ENCODE measurements at regions not wholly inside any gene's neighbourhood (a gene's known extent, or its start where the extent isn't known, plus 50 kb on each side); places are given as distances from the start of the nearest gene placed in this dataset.

DNA sequence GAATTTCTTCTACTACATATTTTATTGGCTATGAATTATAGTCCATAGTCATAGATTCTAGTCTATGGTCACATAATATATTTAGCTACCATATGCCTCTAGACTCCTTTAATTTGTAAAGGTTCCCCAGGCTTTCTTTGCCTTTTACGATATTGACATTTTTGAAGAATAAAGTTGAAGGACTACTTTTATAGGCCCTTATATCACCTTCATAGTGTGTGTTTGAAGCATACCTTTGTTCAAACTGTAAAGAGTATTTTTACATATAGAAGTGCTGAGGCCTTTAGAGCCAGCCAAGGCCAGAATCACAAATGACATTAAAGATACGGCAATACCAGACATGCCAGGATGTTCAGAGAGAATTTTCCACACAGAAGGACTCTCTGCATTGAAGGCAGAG lies 147.0 kb downstream of the GABRG2 start (continued):
- TF ChIP-seq, protein P1, sequence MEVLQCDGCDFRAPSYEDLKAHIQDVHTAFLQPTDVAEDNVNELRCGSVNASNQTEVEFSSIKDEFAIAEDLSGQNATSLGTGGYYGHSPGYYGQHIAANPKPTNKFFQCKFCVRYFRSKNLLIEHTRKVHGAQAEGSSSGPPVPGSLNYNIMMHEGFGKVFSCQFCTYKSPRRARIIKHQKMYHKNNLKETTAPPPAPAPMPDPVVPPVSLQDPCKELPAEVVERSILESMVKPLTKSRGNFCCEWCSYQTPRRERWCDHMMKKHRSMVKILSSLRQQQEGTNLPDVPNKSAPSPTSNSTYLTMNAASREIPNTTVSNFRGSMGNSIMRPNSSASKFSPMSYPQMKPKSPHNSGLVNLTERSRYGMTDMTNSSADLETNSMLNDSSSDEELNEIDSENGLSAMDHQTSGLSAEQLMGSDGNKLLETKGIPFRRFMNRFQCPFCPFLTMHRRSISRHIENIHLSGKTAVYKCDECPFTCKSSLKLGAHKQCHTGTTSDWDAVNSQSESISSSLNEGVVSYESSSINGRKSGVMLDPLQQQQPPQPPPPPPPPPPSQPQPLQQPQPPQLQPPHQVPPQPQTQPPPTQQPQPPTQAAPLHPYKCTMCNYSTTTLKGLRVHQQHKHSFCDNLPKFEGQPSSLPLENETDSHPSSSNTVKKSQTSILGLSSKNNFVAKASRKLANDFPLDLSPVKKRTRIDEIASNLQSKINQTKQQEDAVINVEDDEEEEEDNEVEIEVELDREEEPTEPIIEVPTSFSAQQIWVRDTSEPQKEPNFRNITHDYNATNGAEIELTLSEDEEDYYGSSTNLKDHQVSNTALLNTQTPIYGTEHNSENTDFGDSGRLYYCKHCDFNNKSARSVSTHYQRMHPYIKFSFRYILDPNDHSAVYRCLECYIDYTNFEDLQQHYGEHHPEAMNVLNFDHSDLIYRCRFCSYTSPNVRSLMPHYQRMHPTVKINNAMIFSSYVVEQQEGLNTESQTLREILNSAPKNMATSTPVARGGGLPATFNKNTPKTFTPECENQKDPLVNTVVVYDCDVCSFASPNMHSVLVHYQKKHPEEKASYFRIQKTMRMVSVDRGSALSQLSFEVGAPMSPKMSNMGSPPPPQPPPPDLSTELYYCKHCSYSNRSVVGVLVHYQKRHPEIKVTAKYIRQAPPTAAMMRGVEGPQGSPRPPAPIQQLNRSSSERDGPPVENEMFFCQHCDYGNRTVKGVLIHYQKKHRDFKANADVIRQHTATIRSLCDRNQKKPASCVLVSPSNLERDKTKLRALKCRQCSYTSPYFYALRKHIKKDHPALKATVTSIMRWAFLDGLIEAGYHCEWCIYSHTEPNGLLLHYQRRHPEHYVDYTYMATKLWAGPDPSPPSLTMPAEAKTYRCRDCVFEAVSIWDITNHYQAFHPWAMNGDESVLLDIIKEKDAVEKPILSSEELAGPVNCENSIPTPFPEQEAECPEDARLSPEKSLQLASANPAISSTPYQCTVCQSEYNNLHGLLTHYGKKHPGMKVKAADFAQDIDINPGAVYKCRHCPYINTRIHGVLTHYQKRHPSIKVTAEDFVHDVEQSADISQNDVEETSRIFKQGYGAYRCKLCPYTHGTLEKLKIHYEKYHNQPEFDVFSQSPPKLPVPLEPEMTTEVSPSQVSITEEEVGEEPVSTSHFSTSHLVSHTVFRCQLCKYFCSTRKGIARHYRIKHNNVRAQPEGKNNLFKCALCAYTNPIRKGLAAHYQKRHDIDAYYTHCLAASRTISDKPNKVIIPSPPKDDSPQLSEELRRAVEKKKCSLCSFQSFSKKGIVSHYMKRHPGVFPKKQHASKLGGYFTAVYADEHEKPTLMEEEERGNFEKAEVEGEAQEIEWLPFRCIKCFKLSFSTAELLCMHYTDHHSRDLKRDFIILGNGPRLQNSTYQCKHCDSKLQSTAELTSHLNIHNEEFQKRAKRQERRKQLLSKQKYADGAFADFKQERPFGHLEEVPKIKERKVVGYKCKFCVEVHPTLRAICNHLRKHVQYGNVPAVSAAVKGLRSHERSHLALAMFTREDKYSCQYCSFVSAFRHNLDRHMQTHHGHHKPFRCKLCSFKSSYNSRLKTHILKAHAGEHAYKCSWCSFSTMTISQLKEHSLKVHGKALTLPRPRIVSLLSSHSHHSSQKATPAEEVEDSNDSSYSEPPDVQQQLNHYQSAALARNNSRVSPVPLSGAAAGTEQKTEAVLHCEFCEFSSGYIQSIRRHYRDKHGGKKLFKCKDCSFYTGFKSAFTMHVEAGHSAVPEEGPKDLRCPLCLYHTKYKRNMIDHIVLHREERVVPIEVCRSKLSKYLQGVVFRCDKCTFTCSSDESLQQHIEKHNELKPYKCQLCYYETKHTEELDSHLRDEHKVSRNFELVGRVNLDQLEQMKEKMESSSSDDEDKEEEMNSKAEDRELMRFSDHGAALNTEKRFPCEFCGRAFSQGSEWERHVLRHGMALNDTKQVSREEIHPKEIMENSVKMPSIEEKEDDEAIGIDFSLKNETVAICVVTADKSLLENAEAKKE (CRISPR knock-in tag; IDR thresholded peaks at IDR 0.05) = no peak
- TF ChIP-seq STAT1 (IDR thresholded peaks at IDR 0.05; ENCODE audit: unreplicated experiment) = no peak

DNA sequence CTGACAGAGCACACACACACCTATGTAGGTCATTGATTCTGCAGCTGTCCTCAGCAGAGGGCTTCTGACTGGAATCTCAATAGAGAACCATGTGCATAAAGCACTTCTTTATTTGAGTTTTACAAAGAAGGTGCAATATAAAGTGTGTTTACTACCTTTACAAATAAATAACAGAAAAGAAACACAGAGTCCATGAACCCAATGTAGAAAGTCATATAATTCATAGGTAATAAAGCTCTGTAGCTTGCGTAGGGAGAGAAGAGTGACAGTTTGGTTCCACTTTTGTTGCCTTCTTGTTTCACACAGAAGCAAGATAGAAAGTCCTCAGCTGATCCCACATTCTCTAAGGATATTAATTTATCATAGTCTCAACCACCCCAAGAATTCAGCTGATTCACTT lies 149.5 kb downstream of the GABRG2 start:
- H3K27me3 Mint-ChIP-seq (ENCODE audit: insufficient read depth, low read depth, poor library complexity) = peaks cover 1% of the 10 kb centered on the region
- DNase-seq (ENCODE audit: low spot score) = no peak
- Histone ChIP-seq H3K36me3 (ENCODE audit: insufficient read depth) (no peaks in the 10 kb centered on the region), H3K9me2 (ENCODE audit: insufficient read depth) (peaks cover 8% of the 10 kb centered on the region; the same call in 1 of the 2 replicates), H3K79me2 (replicated peaks; ENCODE audit: insufficient read depth) (no peaks in the 10 kb centered on the region), H3K4me1 (ENCODE audit: insufficient read depth) (no peaks in the 10 kb centered on the region), H2AFZ (no peak overlapping the region), H3K27ac (ENCODE audit: low read depth) (no peak overlapping the region), H3F3A (replicated peaks; ENCODE audit: low read depth) (no peaks in the 10 kb centered on the region), H4K20me1 (replicated peaks; ENCODE audit: insufficient read depth) (no peaks in the 10 kb centered on the region), H3K4me2 (no peak overlapping the region), H3K4me3 (no peak overlapping the region), H3K27me3 (ENCODE audit: insufficient read depth) (no peaks in the 10 kb centered on the region)
- TF ChIP-seq CREB1 (CRISPR knock-in tag; IDR thresholded peaks at IDR 0.05; ENCODE audit: low read depth) = no peak
- no peaks in the 10 kb centered on the region for H3K9me3 Mint-ChIP-seq
- no peaks in the 10 kb centered on the region for H3K4me1 Mint-ChIP-seq
- no peak for ATAC-seq
- no peak overlapping the region for H3K27ac Mint-ChIP-seq
- H3K4me3 Mint-ChIP-seq = no peak overlapping the region
- no peaks in the 10 kb centered on the region for H3K36me3 Mint-ChIP-seq (ENCODE audit: low read depth)

GRCh38 chr5:162221910-162222309 lies 154.3 kb downstream of the GABRG2 start:
- Histone ChIP-seq H3K4me1 (ENCODE audit: insufficient read depth) (no peaks in the 10 kb centered on the region), H3K27ac (ENCODE audit: low read depth) (no peak overlapping the region), H3K27me3 (ENCODE audit: insufficient read depth) (no peaks in the 10 kb centered on the region), H3K36me3 (ENCODE audit: insufficient read depth) (no peaks in the 10 kb centered on the region), H2AFZ (no peak overlapping the region), H3K79me2 (replicated peaks; ENCODE audit: insufficient read depth) (no peaks in the 10 kb centered on the region), H3F3A (replicated peaks; ENCODE audit: low read depth) (no peaks in the 10 kb centered on the region), H4K20me1 (replicated peaks; ENCODE audit: insufficient read depth) (no peaks in the 10 kb centered on the region), H3K9me2 (ENCODE audit: insufficient read depth) (0 out of 2 replicates have a peak, but pooled peaks cover 4% of the 10 kb centered on the region), H3K4me3 (no peak overlapping the region), H3K4me2 (no peak overlapping the region)
- ATAC-seq = no peak
- Mint-ChIP-seq H3K36me3 (ENCODE audit: low read depth) (no peaks in the 10 kb centered on the region), H3K27me3 (ENCODE audit: insufficient read depth, low read depth, poor library complexity) (peaks cover 3% of the 10 kb centered on the region), H3K4me3 (no peak overlapping the region), H3K27ac (no peak overlapping the region), H3K4me1 (no peaks in the 10 kb centered on the region), H3K9me3 (no peaks in the 10 kb centered on the region; the same call in 1 of the 3 replicates)
- DNase-seq (ENCODE audit: low spot score) = peak; percentile 3
- TF ChIP-seq, protein P2, sequence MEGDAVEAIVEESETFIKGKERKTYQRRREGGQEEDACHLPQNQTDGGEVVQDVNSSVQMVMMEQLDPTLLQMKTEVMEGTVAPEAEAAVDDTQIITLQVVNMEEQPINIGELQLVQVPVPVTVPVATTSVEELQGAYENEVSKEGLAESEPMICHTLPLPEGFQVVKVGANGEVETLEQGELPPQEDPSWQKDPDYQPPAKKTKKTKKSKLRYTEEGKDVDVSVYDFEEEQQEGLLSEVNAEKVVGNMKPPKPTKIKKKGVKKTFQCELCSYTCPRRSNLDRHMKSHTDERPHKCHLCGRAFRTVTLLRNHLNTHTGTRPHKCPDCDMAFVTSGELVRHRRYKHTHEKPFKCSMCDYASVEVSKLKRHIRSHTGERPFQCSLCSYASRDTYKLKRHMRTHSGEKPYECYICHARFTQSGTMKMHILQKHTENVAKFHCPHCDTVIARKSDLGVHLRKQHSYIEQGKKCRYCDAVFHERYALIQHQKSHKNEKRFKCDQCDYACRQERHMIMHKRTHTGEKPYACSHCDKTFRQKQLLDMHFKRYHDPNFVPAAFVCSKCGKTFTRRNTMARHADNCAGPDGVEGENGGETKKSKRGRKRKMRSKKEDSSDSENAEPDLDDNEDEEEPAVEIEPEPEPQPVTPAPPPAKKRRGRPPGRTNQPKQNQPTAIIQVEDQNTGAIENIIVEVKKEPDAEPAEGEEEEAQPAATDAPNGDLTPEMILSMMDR (conservative IDR thresholded peaks at IDR 0.05; ENCODE audit: low read depth in 2 of 2) = peak; percentile 31 to 46
- TF ChIP-seq STAT1 (IDR thresholded peaks at IDR 0.05; ENCODE audit: unreplicated experiment) = no peak

Measured in GM23338 (cell line).